HG03103 (cell line): ENCODE measurements at regions not wholly inside any gene's neighbourhood (a gene's known extent, or its start where the extent isn't known, plus 50 kb on each side); places are given as distances from the start of the nearest gene placed in this dataset.

Source experiments
- ATAC-seq: cut with Tn5 transposase; IDR thresholded peaks from one replicate; pipeline ENCODE4 v1.9.1; 2021; ENCODE audit warnings: low read depth; ENCODE audit not compliant: unreplicated experiment

GRCh38 chr3:5068531-5069050, 53.5 kb upstream of the ARL8B start:
- no peak for ATAC-seq

GRCh38 chr3:5069627-5070026, 52.5 kb upstream of the ARL8B start:
- ATAC-seq, result no peak

- ATAC-seq, result no peak
These were observed 51.0 kb upstream of the ARL8B start for GRCh38 chr3:5071061-5071460.

- no peak for ATAC-seq
These were observed 49.8 kb upstream of the ARL8B start for GRCh38 chr3:5072100-5072816.
